Inflammatory macrophage (primary cell): ENCODE measurements at regions not wholly inside any gene's neighbourhood (a gene's known extent, or its start where the extent isn't known, plus 50 kb on each side); places are given as distances from the start of the nearest gene placed in this dataset.
"Not testable (repeated sequence)": the region's sequence is repeated elsewhere in the genome, so short reads cannot be mapped to it uniquely, and the experiment has no call there.

Experiments used
- DNase-seq, 2 donors: peaks; one replicate each; pipeline ENCODE4 v3.0.0-alpha.2; 2020 to 2022

- no peak for DNase-seq
These were observed 116.9 kb downstream of the RND3 start for GRCh38 chr2:150370561-150370960.

DNA sequence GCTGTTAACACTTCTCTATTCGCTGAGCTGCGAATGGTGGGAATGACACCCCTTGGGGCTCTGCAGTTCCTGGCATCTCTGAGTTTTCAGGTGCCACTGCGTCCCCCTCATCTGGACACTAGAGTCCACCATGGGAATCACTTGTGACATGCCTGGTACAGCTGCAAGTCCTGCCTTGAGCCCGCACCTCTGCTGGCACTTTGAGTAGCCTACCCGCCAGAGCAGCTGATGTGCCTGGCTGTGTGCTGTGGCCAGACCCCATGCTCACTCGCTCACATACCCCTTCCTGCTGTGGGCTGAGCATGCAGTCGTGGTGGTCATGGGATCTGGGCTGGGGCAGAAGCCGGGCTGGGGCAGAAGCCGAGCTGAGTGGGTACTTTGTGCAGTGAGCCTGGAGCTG, 117.6 kb downstream of the RND3 start:
- no peak for DNase-seq

GRCh38 chr2:150358468-150358807, 129.0 kb downstream of the RND3 start:
- DNase-seq = no peak

DNA sequence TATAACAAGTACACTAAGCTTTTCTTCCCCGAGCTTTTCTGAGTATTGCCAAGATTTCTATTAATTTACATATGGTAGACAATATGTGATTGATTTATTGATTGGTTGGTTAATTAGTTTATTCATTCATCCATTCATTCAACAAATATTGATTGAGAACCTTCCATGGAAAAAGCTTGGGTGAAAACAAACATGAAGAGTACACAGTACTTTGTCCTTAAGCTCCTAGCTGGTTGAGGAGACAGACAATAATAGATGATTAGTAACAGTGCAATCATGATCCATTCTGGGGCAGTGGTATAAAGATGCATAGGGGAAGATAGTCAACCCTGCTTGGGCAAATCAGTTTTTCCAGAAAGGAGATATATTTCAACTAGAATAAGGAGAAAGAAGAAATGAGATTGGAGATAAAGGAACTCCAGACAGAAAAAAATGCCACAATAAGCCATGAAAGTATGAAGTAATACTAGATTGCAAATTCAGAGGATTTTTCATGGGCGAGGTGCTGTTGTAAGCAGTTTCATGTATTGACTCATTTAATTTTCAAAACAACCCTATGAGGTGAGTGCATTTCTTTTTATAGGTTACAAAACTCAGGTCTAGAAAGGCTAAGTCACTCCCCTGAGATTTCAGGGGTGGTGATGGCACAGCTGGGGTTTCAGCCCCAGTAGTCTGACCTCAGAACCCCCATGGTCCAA, 129.5 kb downstream of the RND3 start:
- DNase-seq = no peak

GRCh38 chr2:150355440-150355839, 132.0 kb downstream of the RND3 start:
- DNase-seq = no peak

DNA sequence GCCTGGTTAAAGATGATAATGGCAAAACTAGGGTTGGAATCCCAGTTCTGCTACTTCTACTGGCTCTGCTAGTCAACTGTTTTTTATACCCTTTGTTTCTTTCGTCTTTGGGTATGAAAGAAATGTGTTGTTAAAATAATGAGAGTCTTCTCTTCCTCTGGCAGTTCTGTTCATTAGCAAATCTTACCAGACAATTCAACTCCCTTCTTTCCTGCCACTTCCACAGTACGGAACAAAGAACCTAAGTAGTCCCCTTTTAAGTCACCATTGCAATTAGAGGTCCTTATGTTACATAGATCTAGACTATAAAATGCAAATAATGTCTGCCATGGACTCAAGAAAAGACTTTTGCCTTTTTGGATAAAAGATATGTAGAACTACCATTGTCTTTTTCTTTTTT, 134.1 kb downstream of the RND3 start:
- no peak for DNase-seq

DNA sequence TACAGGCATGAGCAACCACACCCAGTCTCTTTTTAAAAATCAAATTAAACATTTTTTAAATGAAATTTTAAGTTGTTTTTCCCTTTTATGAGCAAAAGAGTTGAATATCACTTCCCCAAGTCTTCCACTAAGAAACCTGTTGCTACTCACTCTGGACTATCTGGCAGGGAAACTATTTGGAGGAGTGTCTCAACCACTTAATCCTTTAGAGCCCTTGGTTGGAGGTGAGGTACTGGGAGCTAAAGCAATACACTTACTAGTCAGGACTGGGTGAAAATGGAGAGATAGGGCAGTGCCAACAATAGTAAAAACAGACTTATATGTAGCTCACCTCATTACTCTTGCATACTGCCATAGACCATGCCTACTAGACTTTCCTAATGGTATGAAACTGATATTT, 135.5 kb downstream of the RND3 start:
- DNase-seq = no peak

- DNase-seq = no peak
These were observed 137.0 kb downstream of the RND3 start for GRCh38 chr2:150350500-150350899.

GRCh38 chr2:150346806-150347205, 140.7 kb downstream of the RND3 start:
- no peak for DNase-seq

DNA sequence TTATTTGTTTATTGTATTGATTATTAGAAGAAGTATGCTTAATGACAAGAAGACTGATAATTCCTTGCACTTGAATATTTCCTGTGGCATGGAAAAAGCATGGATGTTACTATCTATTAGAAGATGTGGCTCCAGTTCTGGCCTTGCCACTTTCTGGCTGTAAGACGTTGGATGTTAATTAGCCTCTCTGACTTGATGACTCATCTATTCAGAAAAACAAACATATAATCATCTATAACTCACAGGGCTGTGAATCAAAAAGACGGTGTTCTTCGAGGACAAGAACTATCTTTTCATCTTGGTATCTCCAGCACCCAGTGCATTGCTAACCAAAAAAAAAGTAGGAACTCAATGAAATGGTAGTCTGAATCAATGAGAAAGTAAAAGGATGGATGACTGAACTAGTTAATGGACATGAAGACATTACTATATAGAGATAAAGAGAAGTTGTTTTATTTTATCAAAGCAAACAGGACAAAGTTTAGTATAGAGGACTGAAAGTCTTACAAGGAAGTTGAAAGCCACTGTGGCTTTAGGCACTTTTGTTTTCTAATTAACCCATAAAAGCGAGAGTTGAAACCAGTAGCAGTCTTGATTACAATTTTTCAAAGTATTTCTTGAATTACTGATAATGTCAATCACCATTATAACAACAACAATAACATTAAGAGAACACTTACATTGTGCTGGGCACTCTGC, 145.3 kb downstream of the RND3 start:
- DNase-seq = no peak

DNA sequence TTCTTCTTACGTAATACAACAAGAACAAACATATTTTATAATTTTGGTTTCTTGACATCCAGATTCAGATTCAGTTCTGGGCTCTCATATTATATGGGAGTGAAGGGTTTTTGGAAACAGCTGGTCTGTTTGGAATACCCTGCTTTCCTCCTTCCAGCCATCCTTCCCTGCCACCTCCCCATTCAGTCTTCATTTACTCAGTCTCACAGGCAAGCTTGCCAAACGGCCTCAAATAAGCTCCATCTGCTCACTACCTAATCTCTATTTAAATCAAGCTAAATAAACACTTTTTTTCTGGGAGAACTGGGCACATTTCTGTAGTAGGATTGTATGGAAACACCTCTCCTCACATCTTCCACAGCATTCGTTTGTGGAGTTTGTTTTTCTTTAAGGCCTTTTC, 147.5 kb downstream of the RND3 start:
- DNase-seq = no peak

DNA sequence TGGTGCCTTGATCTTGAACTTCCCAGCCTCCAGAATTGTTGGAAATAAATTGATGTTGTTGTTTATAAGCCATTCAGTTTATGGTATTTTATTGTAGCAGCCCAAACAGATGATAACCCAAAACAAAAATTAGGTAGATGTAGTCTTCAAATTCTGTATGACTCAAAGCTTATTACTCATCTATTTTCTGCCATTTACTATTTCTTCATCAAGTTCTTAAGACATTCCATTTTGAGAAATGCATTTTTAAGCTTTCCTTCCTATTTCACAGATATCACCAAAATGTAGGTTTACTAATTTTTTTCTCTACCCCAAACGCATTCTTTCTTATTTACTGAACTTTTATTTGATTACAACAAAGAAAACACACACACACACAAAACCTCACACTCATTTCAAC, 148.2 kb downstream of the RND3 start:
- no peak for DNase-seq

DNA sequence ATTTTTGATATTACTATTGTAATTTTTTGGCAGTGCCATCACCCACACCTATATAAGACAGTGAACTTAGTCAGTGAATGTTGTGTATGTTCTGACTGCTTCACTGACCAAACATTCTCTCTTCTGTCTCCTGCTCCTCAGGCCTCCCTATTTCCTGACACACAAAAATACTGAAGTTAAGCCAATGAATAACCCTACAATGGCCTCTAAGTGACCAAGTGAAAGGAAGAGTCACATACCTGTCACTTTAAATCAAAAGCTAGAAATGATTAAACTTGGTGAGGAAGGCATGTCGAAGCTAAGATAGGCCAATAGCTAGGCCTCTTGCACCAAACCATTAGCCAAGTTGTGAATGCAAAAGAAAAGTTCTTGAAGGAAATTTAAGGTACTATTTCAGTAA, 151.9 kb downstream of the RND3 start:
- DNase-seq = no peak

DNA sequence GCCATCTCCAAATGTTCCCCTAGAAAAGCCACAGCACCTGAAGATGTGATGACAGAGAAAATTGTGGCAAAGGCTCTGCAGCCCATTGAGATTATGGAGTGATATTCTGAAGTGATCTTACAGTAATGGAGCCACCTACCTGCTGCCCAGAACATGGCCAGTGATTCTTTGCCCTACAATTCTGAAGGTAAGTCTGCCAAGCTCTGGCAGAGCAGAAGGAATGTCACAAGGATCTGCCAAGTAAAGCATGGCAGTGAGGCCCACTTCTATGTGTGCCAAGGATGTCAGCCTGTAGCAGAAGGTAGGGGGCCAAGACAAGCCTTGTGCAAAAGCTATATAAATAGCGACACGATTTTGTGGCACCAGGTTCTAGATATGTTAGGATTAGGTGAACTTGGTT, 155.1 kb downstream of the RND3 start:
- DNase-seq = no peak

GRCh38 chr2:150327564-150328489, 159.6 kb downstream of the RND3 start:
- DNase-seq = no peak

- DNase-seq = no peak
These were observed 161.7 kb downstream of the RND3 start for GRCh38 chr2:150325656-150326314.

GRCh38 chr2:150323071-150323470, 164.4 kb downstream of the RND3 start:
- DNase-seq = not testable (repeated sequence)

GRCh38 chr2:150320608-150321007, 166.9 kb downstream of the RND3 start:
- no peak for DNase-seq

- DNase-seq = no peak
These were observed 167.6 kb downstream of the RND3 start for GRCh38 chr2:150319658-150320555.

- DNase-seq = no peak
These were observed 168.4 kb downstream of the RND3 start for GRCh38 chr2:150319085-150319484.

DNA sequence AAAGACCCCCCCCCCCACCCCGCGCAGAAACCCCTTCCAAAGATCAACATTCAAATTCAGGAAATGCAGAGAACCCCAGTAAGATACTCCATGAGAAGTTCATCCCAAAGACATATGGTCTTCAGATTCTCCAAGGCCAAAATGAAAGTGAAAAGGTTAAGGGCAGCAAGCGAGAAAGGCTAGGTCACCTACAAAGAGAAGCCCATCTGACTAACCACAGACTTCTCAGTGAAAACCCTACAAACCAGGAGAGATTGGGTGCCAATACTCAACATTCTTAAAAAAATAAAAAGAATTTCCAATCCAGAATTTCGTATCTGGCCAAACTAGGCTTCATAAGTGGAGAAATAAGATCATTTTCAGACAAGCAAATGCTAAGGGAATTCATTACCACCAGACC, 175.2 kb downstream of the RND3 start:
- no peak for DNase-seq
